ENCODE measurements at regions not wholly inside any gene's neighbourhood (a gene's known extent, or its start where the extent isn't known, plus 50 kb on each side); places are given as distances from the start of the nearest gene placed in this dataset.
A peak's percentile ranks its signal among the peaks of the same experiment; 100 is the strongest.

- DNase-seq (no peak), FAIRE-seq (no peak), ATAC-seq (peak in 3 of 4 donors; percentile 31 to 69 (median 61))
- peaks cover 0 to 2% (median under 1%) of the 10 kb centered on the region in 3 donors for H3K4me1 ChIP-seq
- no peaks in the 10 kb centered on the region for H3K36me3 ChIP-seq
- no peaks in the 10 kb centered on the region for H3K9me3 ChIP-seq
- H3K4me3 ChIP-seq, result no peak overlapping the region
- no peaks in the 10 kb centered on the region for H3K27me3 ChIP-seq
- H3K27ac ChIP-seq, result peak overlapping the region in 2 of 4 donors; percentile 39 to 47
- 87 to 92% methylated on average over 3 of the region's 3 CpGs for WGBS, 2 donors
- intact Hi-C loops (cut with DNase I), result no loop called here
- TF ChIP-seq CTCF (IDR thresholded peaks at IDR 0.05), result no peak
Measured at GRCh38 chr1:8127171-8127641, 101.1 kb upstream of the ERRFI1 start.

GRCh38 chr1:8122477-8123407 is 96.6 kb upstream of the ERRFI1 start:
- TF ChIP-seq CTCF (IDR thresholded peaks at IDR 0.05), result no peak
- Histone ChIP-seq H3K27ac (peak overlapping the region in 3 of 4 donors; percentile 65 to 93 (median 73)), H3K4me1 (peaks cover 3 to 21% (median 20%) of the 10 kb centered on the region in 3 donors), H3K9me3 (no peaks in the 10 kb centered on the region), H3K4me3 (no peak overlapping the region), H3K27me3 (no peaks in the 10 kb centered on the region), H3K36me3 (no peaks in the 10 kb centered on the region)
- WGBS, 2 donors, result 87 to 90% methylated on average over 15 of the region's 15 CpGs
- no peak for DNase-seq
- intact Hi-C loops (cut with DNase I), result no loop called here
- no peak for ATAC-seq
- no peak for FAIRE-seq

- Histone ChIP-seq H3K4me1 (peaks cover 3 to 21% (median 20%) of the 10 kb centered on the region in 3 donors), H3K27ac (peak overlapping the region; percentile 39 to 93 (median 69)), H3K36me3 (no peaks in the 10 kb centered on the region), H3K4me3 (no peak overlapping the region), H3K9me3 (no peaks in the 10 kb centered on the region), H3K27me3 (no peaks in the 10 kb centered on the region)
- no peak for FAIRE-seq
- 87 to 93% methylated on average over 3 of the region's 3 CpGs for WGBS, 2 donors
- no peak for DNase-seq
- no peak for TF ChIP-seq CTCF (IDR thresholded peaks at IDR 0.05)
- intact Hi-C loops (cut with DNase I), result no loop called here
- no peak for ATAC-seq
Measured at GRCh38 chr1:8122160-8122476, 96.0 kb upstream of the ERRFI1 start.

DNA sequence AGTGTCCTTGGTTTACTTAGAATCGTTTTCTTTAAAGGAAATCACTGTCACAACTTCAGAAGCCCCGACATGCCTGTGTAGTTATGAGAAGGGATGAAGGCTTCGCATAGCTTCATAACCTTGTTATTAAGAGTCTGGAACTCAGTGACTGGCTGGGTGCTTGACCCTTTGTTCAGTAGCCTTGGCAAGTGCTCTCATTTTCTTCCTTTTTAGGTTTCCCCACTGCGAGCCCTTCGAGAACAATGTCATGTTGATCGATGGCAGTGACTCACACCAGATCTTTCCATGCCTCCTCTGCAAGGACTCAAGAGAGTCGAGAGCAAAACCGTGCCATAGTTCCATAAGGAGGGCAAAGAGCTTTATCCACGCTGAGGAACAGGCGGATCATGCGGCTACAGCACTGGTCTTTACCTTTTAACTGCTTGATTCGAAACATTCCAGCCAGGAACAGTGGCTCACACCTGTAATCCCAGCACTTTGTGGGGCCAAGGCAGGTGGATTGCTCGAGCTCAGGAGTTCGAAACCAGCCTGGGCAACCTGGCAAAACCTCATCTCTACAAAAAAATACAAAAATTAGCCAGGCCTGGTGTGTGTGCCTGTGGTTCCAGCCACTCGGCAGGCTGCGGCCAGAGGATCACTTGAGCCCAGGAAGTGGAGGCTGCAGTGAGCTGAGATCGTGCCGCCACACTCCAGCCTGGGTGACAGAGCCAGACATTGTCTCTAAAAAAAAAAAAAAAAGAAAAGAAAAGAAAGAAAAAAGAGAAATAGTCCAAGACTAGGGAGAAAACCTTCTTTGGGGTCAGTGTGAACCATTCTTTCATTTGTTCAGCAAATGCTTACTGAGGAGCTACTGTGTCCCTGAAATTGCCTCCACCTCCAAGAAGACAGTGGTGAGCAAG is 95.4 kb upstream of the ERRFI1 start:
- 55 to 58% methylated on average over 18 of the region's 18 CpGs for WGBS, 2 donors
- H3K4me3 ChIP-seq, result no peak overlapping the region
- DNase-seq (peak in 4 of 6 donors; percentile 34 to 72 (median 46)), ATAC-seq (peak; percentile 80 to 88 (median 85)), FAIRE-seq (peak; percentile 9)
- no peaks in the 10 kb centered on the region for H3K27me3 ChIP-seq
- H3K9me3 ChIP-seq, result no peaks in the 10 kb centered on the region
- no peak for TF ChIP-seq CTCF (IDR thresholded peaks at IDR 0.05)
- H3K4me1 ChIP-seq, result peaks cover 3 to 25% (median 21%) of the 10 kb centered on the region in 3 donors
- H3K27ac ChIP-seq, result peak overlapping the region; percentile 39 to 93 (median 69)
- intact Hi-C loops (cut with DNase I), result no loop called here
- H3K36me3 ChIP-seq, result no peaks in the 10 kb centered on the region

Data from pancreas (tissue), 10 donors.